H9 (cell line): ENCODE measurements at regions not wholly inside any gene's neighbourhood (a gene's known extent, or its start where the extent isn't known, plus 50 kb on each side); places are given as distances from the start of the nearest gene placed in this dataset.

Source experiments
- DNase-seq: peaks from one replicate; pipeline ENCODE4 v3.0.0-alpha.2; 2017
- H2AFZ ChIP-seq: one replicate; pipeline ENCODE4 v1.6.1; 2013; ENCODE audit warnings: mild to moderate bottlenecking, low read length, control low read depth, moderate library complexity
- H2AK5ac ChIP-seq: 2 replicates; pipeline ENCODE4 v1.6.1; 2013; ENCODE audit warnings: low read length, control low read depth, mixed read lengths; ENCODE audit not compliant: insufficient read length
- H2BK120ac ChIP-seq: one replicate; pipeline ENCODE4 v1.6.1; 2013; ENCODE audit warnings: low read depth, mild to moderate bottlenecking, low read length, control low read depth, inconsistent platforms; ENCODE audit not compliant: poor library complexity, severe bottlenecking
- H2BK12ac ChIP-seq: 2 replicates; pipeline ENCODE4 v1.6.1; 2013; ENCODE audit warnings: low read length, control low read depth, mixed read lengths, low read depth; ENCODE audit not compliant: insufficient read length
- H2BK15ac ChIP-seq: 2 replicates; pipeline ENCODE4 v1.6.1; 2013; ENCODE audit warnings: low read depth, low read length, control low read depth
- H2BK20ac ChIP-seq: one replicate; pipeline ENCODE4 v1.6.1; 2013; ENCODE audit warnings: low read depth, mild to moderate bottlenecking, low read length, control low read depth, inconsistent platforms; ENCODE audit not compliant: poor library complexity, severe bottlenecking
- H2BK5ac ChIP-seq: 2 replicates; pipeline ENCODE4 v1.6.1; 2013; ENCODE audit warnings: low read length, control low read depth, mixed read lengths; ENCODE audit not compliant: insufficient read length
- H3K14ac ChIP-seq: 2 replicates; pipeline ENCODE4 v1.6.1; 2013; ENCODE audit warnings: low read length, control low read depth; ENCODE audit not compliant: insufficient read depth
- H3K18ac ChIP-seq: 2 replicates; pipeline ENCODE4 v1.6.1; 2013; ENCODE audit warnings: low read depth, mild to moderate bottlenecking, mixed read lengths, low read length, control low read depth; ENCODE audit not compliant: insufficient read length
- H3K23ac ChIP-seq: 2 replicates; pipeline ENCODE4 v1.6.1; 2013; ENCODE audit warnings: low read length, control low read depth, mixed read lengths, low read depth; ENCODE audit not compliant: insufficient read length
- H3K23me2 ChIP-seq: 2 replicates; pipeline ENCODE4 v1.6.1; 2013; ENCODE audit warnings: low read depth, mild to moderate bottlenecking, mixed read lengths, low read length, control low read depth; ENCODE audit not compliant: insufficient read length, poor library complexity, severe bottlenecking
- H3K27ac ChIP-seq: 2 replicates; pipeline ENCODE4 v1.5.1; 2013; ENCODE audit warnings: low read length, control low read depth, mixed read lengths, low read depth; ENCODE audit not compliant: insufficient read length
- H3K27me3 ChIP-seq: 2 replicates; pipeline ENCODE4 v1.6.1; 2013; ENCODE audit warnings: low read length, control low read depth, inconsistent platforms; ENCODE audit not compliant: insufficient read depth
- H3K4ac ChIP-seq: 2 replicates; pipeline ENCODE4 v1.6.1; 2013; ENCODE audit warnings: low read depth, mild to moderate bottlenecking, control low read depth, inconsistent platforms, low read length, moderate library complexity
- H3K4me1 ChIP-seq: 2 replicates; pipeline ENCODE4 v1.6.1; 2013; ENCODE audit warnings: low read length, control low read depth, inconsistent platforms; ENCODE audit not compliant: insufficient read depth
- H3K4me2 ChIP-seq: 2 replicates; pipeline ENCODE4 v1.6.1; 2013; ENCODE audit warnings: low read length, control low read depth, mixed read lengths; ENCODE audit not compliant: insufficient read length, insufficient read depth
- H3K56ac ChIP-seq: 2 replicates; pipeline ENCODE4 v1.6.1; 2013; ENCODE audit warnings: low read depth, mild to moderate bottlenecking, mixed read lengths, low read length, control low read depth; ENCODE audit not compliant: insufficient read length
- H3K79me1 ChIP-seq: 2 replicates; pipeline ENCODE4 v1.6.1; 2013; ENCODE audit warnings: low read depth, mild to moderate bottlenecking, moderate library complexity, low read length, control low read depth, inconsistent platforms; ENCODE audit not compliant: insufficient read depth, poor library complexity, severe bottlenecking
- H3K79me2 ChIP-seq: 2 replicates; pipeline ENCODE4 v1.6.1; 2013; ENCODE audit warnings: low read length, control low read depth, inconsistent platforms; ENCODE audit not compliant: insufficient read depth
- H3K9ac ChIP-seq: 2 replicates; pipeline ENCODE4 v1.6.1; 2013; ENCODE audit warnings: low read length, control low read depth, mixed read lengths; ENCODE audit not compliant: insufficient read length; ENCODE audit errors: extremely low read depth
- H3K9me3 ChIP-seq: one replicate; pipeline ENCODE4 v1.6.1; 2013; ENCODE audit warnings: low read depth, low read length, inconsistent platforms; ENCODE audit not compliant: control insufficient read depth
- H3T11ph ChIP-seq: one replicate; pipeline ENCODE4 v1.6.1; 2013; ENCODE audit warnings: mild to moderate bottlenecking, low read length, control low read depth, inconsistent platforms
- H4K20me1 ChIP-seq: one replicate; pipeline ENCODE4 v1.6.1; 2013; ENCODE audit not compliant: control insufficient read depth, insufficient read length, insufficient read depth
- H4K5ac ChIP-seq: 2 replicates; pipeline ENCODE4 v1.6.1; 2013; ENCODE audit warnings: low read depth, mild to moderate bottlenecking, mixed read lengths, low read length, control low read depth; ENCODE audit not compliant: insufficient read length
- H4K8ac ChIP-seq: replicated peaks from 2 replicates; pipeline ENCODE4 v1.6.1; 2013; ENCODE audit warnings: low read length, control low read depth, mixed read lengths, low read depth; ENCODE audit not compliant: insufficient read length
- H4K91ac ChIP-seq: 2 replicates; pipeline ENCODE4 v1.6.1; 2013; ENCODE audit warnings: low read depth, mild to moderate bottlenecking, moderate library complexity, mixed read lengths, low read length, control low read depth; ENCODE audit not compliant: insufficient read length
- H3K27ac Mint-ChIP-seq, 3 experiments: 2 replicates in 2 of 3; 3 replicates in 1 of 3; pipeline ENCODE4 v1.8.0; 2020 to 2021; ENCODE audit warnings: mixed read lengths in 3 of 3, mild to moderate bottlenecking in 1 of 3, moderate library complexity in 1 of 3
- H3K27me3 Mint-ChIP-seq: 2 replicates; pipeline ENCODE4 v1.8.0; 2021; ENCODE audit warnings: low read depth, mild to moderate bottlenecking, moderate library complexity, mixed read lengths
- H3K36me3 Mint-ChIP-seq, 3 experiments: 2 replicates in 2 of 3; 3 replicates in 1 of 3; pipeline ENCODE4 v1.8.0; 2020 to 2021; ENCODE audit warnings: low read depth in 3 of 3, mixed read lengths in 3 of 3; ENCODE audit not compliant: insufficient read depth in 1 of 3
- H3K4me1 Mint-ChIP-seq, 2 experiments: 2 replicates each; pipeline ENCODE4 v1.8.0; 2020; ENCODE audit warnings: mixed read lengths in 2 of 2
- H3K4me3 Mint-ChIP-seq, 2 experiments: 2 replicates in 1 of 2; 3 replicates in 1 of 2; pipeline ENCODE4 v1.8.0; 2020 to 2021; ENCODE audit warnings: mild to moderate bottlenecking in 2 of 2, mixed read lengths in 2 of 2, moderate library complexity in 1 of 2
- H3K9me3 Mint-ChIP-seq, 2 experiments: 2 replicates in 1 of 2; 3 replicates in 1 of 2; pipeline ENCODE4 v1.8.0; 2020; ENCODE audit warnings: mild to moderate bottlenecking in 2 of 2, mixed read lengths in 2 of 2, moderate library complexity in 1 of 2
- CTCF ChIP-seq: fragments of 200-600 bp; sonication (generic); conservative IDR thresholded peaks from 3 replicates; pipeline ENCODE4 v1.8.0; 2021; ENCODE audit warnings: antibody characterized with exemption, mild to moderate bottlenecking
- WGBS: extraction: QIAGEN DNeasy Blood & Tissue Kit; methylation state at CpG from one replicate; pipeline ENCODE4 v1.1.7; 2013; ENCODE audit warnings: missing lambda C conversion rate, low lambda C conversion rate, mixed read lengths; ENCODE audit not compliant: insufficient read length; ENCODE audit errors: extremely low coverage; 5-methylcytosine and 5-hydroxymethylcytosine counted together

- Histone ChIP-seq H3K18ac (no peak overlapping the region), H3K79me1 (no peaks in the 10 kb centered on the region), H3K23ac (no peak overlapping the region), H4K5ac (no peak overlapping the region), H3K4me1 (no peaks in the 10 kb centered on the region), H2BK120ac (no peak overlapping the region), H3K9me3 (no peaks in the 10 kb centered on the region), H3K79me2 (no peaks in the 10 kb centered on the region), H4K8ac (no peak overlapping the region), H3K14ac (no peak overlapping the region), H3T11ph (no peak overlapping the region), H2BK5ac (no peak overlapping the region), H2BK20ac (no peak overlapping the region), H3K23me2 (no peaks in the 10 kb centered on the region), H2AFZ (no peak overlapping the region), H3K4me2 (no peak overlapping the region), H3K56ac (no peak overlapping the region), H2BK15ac (no peak overlapping the region), H3K4ac (no peak overlapping the region), H4K91ac (no peak overlapping the region), H3K27ac (no peak overlapping the region), H4K20me1 (no peaks in the 10 kb centered on the region), H2AK5ac (no peak overlapping the region), H2BK12ac (no peak overlapping the region), H3K27me3 (no peaks in the 10 kb centered on the region), H3K9ac (no peak overlapping the region)
- Mint-ChIP-seq H3K27ac (no peak overlapping the region), H3K36me3 (peaks cover 3 to 18% (median 5%) of the 10 kb centered on the region in 3 experiments; a peak in 5 of 7 replicates), H3K4me3 (no peak overlapping the region), H3K4me1 (no peaks in the 10 kb centered on the region; a peak in 1 of 4 replicates), H3K27me3 (no peaks in the 10 kb centered on the region; the same call in 1 of the 2 replicates), H3K9me3 (peaks cover 10 to 16% of the 10 kb centered on the region in 2 experiments)
- no CpG with 5 or more reads among the region's 1 CpG for WGBS
- DNase-seq: no peak
- TF ChIP-seq CTCF: no peak
Observed at GRCh38 chr13:68584776-68585175, 1354.6 kb upstream of the PCDH9 start.
